Activated T-cell treated with anti-CD3 and anti-CD28 coated beads for 1 hour (primary cell): ENCODE measurements at regions not wholly inside any gene's neighbourhood (a gene's known extent, or its start where the extent isn't known, plus 50 kb on each side); places are given as distances from the start of the nearest gene placed in this dataset.
"Not testable (repeated sequence)": the region's sequence is repeated elsewhere in the genome, so short reads cannot be mapped to it uniquely, and the experiment has no call there.

Experiments used
- DNase-seq: peaks from one replicate; pipeline ENCODE4 v3.0.0-alpha.2; 2020; ENCODE audit warnings: low read depth

DNA sequence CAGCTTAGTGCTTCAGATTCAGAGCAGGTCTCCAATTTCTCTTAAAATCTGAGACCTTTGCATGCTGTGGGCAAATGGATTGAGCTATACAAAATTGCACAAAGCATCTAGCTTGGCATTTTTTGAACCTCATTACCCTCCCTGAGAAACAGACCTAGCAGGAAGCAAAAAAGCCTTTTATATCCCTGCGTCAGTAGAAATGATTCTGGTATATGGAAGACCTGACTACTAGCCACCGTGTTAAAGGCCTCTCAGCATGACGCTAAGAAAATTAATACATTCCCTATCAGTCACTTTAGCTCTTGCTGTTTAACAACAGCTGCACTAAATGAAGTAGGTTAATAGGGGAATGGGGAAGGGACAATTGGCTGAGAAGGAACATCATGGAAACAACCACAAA, 110.7 kb upstream of the SMLR1 start:
- DNase-seq, result no peak

DNA sequence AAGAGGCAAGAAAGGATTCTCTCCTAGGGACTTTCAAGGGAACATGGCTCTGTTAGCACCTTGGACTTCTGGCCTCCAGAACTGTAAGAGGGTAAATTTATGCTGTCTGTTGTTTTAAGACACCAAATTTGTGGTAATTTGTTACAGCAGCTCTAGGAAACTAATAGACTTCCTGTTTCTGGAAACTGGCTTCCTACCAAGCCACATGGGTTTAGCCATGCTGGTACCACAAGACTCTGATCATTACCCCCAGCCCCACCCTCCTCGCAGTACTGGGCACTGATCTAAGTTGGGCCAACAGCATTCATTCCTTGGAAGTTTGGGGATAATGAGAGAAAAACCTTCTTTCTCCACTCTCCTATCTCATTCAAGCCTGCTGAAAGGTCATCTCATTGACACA, 109.5 kb upstream of the SMLR1 start:
- DNase-seq, result no peak

DNA sequence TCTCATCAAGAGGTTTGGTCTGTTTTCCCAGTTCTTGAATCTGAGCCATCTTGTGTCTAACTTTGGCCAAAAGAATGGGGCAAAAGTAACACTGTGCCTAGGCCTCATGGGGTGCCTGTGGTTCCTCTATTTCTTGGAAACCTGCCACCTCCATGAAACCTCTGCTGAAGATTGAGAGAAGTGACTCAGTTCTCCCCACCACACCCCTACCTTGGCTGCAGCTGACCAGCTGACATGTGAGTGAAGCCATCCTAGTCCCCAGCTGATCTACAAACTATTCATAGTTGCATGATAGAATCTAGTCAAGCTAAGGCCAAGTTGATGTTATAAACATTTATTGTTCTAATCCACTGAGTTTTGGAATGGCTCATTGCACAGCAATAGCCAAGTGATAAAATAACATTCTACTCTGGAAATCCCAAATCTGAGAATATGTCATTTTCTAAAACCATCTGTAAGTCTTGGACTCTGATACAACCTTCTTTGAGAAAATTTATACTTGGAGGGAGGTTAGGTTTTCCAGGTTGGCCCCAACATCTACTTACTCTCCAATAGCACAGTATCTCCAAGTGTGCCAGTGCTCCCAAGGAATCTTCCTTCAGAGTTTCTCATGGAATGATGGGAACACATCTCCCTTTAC, 107.0 kb upstream of the SMLR1 start:
- no peak for DNase-seq

DNA sequence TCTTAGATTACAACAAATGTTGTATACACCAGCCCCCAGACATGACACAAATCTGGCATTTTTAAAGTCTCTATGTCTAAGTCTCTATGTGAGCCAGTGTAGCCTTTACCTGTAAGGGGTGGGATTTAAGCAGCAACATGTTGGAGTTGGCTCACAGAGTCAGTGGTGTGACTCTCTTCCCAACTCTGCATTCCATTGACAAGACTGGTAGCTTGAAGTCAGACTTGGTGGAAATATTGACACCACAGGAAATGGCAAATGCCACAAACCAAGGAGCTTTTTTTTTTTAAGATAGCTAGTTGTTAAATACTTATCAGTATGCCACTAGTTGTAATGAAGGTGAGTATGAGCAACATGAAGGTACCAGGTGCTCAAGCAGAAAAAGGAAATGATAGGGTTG, 103.1 kb upstream of the SMLR1 start:
- no peak for DNase-seq

DNA sequence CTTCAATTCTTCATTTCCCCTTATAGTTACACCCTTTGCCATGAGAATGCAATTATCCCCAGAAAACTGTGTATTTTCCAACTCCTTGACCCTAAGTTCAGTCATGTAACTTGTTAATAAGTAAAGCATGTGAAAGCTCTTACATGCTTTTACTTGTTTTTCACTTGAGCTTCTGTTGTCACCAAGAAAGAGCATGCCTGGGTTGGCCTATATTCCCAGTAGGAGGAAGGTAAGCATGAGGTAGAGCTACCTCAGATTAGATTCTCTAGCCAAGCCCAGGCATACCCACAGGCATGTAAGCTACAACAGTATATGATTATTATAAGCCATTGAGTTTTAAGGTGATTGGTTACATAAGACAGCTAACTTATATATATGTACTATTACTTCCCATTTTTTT, 101.7 kb upstream of the SMLR1 start:
- no peak for DNase-seq

DNA sequence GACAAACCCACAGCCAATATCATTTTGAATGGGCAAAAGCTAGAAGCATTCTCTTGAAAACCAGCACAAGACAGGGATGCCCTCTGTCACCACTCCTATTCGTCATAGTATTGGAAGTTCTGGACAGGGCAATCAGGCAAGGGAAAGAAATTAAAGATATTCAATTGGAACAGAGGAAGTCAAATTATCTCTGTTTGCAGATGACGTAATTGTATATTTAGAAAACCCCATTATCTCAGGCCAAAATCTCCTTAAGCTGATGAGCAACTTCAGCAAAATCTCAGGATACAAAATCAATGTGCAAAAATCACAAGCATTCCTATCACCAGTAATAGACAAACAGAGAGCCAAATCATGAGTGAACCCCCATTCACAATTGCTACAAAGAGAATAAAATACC, 99.1 kb upstream of the SMLR1 start:
- not testable (repeated sequence) for DNase-seq

DNA sequence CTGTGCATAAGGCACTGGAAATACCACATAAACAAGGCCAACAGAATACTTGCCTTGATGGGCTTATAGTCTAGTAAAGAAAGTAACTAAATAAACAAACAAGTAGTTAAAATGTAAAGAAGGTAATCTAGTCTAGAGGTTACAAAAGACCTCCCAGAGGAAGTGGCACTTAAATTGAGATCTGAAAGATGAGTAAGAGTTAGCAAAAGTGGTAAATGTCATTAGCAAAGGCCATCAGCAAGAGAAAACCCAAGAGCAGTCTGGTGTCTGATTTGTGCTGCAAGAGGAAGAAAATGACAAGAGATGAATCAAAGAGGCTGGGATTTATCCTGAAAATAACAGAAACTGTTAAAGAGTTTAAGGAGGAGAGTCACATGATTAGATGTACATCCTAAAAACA, 96.6 kb upstream of the SMLR1 start:
- DNase-seq, result no peak

DNA sequence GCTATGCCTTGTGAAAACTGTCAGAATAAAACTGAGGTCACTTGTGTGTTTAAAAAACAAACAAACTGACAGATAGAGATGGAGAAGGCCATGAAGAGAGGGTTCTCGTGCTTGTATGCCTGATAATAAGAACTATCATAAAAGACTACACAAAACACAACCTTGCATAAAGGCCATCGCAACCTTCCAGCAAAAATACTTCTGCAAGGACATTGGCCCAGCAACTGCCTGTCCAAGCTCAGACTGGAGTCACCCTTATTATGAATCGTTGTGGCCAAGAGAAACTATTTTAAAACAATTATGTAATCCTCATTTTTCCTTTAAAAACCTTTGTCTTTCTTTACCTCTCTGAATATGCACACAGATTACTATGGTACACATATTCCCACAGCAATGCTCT, 93.0 kb upstream of the SMLR1 start:
- no peak for DNase-seq

DNA sequence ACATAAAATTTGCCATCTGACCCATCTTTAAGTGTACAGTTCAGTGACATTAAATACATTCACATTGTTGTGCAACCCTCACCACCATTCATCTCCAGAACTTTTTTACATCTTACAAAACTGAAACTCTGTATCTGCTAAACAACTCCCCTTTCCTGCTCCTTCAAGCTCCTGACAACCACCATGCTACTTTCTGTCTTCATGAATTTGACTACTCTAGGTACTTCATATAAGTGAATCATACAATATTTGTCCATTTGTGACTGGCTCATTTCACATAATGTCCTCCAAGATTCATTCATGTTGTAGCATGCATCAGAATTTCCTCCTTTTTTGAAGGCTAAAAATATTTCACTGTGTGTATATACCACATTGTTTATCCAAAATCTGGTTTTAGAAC, 86.9 kb upstream of the SMLR1 start:
- no peak for DNase-seq

DNA sequence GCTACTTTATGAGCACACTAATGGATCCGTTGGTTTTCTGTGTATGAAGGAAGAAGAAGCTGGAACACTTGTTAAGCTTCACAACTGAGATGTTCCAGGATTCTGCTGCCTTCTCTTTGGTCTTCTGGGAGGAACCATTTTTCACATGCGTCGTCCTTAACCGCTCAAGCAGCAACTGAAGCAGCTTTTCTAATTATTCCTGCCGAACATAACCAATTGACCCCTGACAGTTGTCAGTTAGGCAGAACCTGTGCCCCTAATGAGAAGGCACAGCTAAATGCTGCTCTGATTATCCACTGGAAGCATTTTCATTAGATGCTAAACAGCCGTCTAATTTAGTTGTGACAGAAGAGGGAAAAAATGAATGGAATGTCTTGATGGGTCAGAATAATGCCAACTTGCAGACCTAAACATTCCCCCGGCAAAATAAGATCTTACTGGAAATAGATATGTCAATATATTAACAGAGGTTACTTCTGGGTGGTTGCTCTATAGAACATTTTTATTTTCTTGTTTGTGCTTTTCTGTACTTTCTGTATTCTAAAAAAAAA, 85.0 kb upstream of the SMLR1 start:
- DNase-seq, result no peak

DNA sequence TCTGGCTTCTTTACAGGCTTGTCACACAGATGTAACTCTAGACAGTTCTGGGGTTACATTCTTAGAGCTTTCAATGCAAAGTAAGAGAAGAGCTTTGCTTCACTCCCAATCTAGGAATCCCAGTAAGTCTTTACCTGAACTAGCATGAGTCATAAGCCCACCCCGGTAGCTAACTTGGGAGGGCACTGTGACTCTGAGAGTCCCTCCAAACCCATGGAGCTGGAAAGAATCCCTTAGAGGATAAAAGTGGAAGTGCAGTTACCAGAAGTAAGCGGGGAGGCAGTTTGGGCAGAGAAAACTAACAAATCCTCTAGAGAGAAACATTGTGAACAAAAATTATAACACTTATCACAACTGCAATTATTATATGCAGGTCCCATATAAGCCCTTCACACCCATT, 84.0 kb upstream of the SMLR1 start:
- no peak for DNase-seq

DNA sequence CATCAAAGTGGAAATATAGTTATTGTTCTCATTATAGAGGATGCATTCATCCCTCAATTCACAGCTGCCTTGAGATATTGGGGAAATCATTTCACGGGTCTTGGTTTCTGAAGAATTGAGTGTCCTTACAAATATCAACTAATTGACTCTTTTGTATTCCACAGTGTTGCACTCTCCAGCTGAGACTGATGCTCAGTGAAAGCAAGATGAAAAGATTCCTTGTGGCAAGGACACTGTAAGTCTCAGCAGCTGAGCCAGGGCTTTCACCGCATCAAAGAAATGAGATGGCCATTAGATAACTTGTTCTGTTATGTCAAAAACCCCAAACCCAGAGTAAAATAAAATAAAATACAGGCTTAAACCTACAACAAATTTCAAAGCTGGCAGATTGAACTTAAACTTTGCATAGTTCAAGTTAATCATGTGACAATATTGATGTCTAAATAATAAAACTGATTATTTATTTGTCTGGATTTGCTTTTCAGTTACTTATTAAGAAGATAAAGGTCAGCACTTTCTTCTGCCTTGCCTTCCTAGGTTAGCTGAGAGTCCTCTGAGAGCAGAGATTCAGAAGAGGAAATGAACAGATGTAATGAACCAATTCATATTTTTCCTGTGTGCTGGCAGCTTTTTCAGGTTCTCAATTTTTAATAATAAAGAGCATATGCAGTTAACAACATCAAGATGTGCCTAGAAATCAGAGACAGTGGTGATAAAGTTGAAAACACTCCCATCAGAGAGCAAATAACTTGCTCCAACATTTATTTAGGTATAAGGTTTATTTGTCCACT, 82.4 kb upstream of the SMLR1 start:
- DNase-seq, result no peak

DNA sequence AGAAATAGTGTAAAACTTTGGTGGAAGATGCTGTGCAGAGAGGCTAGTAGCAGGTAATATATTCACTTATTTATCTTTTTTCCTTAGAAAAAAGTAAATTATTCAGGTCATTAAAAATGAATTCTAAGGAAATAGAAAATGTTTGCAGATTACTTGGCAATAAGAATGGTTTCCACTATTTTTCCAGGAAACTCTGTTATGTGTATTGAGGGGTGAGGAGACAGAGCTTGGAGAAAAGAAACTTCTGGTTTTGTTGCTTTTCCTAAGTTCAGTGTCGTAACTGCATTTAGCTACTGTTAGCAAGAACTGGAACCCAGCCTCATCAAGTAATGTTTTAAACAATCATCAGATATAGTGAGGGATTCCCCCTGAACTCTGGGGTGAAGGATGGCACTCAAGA, 79.2 kb upstream of the SMLR1 start:
- no peak for DNase-seq

DNA sequence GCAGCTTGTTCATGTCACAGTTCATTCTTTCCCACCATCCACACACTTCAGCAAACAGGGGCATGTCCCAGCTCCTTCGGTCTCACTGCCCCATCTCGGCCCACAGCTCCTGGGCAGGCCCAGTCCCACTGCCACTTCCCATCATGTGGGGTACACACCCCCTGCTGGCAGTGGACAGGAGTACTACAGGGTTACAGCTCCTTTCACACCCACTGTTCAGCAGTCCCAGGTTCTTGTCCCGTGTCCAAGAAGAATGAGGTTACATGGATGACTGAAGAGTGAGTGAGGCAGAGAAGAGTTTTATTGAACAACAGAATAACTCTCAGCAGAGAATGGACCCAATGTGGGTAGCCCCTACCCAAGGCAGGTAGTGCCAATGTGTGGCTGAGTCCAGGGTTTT, 77.8 kb upstream of the SMLR1 start:
- no peak for DNase-seq

DNA sequence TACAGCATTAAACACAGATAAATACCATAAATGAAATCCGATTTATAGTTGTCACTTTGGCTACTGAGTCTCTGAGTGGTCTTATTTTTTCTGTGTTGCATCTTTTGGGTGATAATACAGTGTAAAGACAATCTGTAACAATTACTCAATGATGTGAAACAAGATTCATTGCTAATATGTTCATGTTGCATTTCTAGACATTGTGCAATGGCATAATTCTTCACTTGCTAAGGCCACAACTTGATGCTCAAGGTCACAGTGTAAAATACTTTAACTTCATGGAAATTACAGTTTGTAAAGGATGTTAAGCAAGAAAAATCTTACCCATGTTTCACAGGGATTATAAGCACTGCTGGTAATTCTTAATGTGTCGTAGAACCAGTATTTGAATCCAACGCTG, 74.9 kb upstream of the SMLR1 start:
- DNase-seq, result no peak

DNA sequence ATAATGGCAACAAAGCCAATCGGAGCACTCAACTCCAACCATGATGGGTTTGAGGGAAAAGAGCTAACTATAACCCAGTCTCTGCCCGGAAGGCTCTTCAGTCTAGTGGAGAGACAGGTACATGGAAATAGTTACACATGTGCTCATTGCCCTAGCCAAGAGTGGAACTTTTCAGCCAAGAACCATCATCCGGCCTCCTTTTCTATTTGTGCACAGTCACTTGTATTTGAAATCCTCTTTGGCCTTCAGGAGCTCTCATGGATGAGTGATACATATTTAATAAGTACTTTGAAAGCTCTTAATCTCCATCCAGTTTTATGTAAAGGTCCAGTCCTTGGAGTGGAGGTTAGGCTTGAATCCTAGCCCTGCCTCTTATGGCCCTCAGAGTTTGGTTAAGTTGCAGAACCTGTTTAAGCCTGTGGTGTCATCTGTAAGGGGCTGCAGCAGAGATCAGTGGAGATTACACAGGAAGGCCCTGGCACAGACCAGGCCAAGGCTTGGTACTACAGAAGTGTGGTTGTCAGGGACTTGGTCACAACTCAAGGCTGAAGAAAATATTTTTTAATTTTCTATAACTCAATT, 72.3 kb upstream of the SMLR1 start:
- DNase-seq, result no peak

DNA sequence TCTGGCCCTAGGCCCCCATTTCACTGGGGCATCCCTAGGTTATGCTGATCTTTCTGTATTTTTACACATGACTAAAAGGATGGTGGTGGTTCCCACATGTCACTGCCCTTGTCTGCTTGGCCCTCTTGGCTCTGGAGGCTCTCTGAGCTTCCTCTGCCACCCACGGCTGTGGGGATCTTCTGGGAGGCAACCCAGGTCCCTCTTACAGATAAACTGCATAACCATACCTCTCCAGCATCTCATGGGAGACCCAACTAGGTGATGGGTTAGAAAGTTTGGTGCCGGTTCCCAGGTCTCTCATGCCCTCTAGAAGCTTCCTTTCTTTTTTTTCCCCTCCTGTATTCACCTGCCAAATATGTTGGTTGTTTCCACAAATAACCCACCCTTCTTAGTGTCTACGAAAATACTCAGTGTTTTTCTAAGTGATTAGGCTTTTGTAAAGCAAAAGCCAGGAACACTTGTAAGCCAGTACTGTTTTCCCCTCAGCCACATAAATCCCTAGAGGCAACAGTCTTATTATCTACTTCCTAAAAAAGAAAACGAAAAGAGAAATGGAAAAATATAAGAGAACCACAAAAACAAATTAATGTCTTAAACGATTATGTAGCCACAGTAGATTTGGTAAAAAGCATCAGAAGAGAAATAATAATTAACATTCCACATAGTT, 71.7 kb upstream of the SMLR1 start:
- no peak for DNase-seq

DNA sequence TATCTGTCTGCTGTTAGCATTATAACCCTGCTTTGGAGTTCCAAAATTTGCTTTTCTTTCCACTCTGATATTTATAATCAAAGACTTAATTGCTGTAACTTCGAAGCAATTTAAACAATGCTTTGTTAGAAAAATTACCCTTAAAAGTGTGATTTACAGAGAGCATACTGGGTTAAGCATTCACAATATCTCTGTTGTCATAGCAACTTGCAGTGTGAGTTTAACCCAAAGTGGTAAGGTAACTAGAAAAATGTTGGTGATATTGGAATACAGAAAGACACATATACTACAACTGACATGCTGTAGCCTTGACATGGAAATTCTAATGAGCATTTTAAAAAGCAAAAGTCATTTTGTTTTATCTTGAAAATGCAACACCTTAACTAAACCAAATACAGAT, 70.4 kb upstream of the SMLR1 start:
- no peak for DNase-seq

DNA sequence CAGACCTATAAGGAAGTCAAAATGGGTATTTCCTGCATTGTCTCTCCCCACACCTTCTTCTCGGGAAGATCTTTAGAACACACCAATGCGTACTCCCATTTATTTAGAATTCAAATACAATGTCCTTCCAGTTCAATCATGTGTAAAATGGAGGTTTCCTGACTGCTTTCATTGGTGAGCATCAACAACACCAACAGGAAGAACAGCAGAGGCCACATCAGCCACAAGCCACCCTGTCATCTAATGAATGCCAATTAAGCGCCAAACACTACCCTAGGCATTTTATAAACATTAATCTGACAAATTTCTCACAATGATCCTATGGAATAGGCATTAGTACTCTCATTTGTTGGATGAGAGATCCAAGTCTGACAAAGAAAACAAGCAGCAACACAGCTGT, 68.4 kb upstream of the SMLR1 start:
- DNase-seq, result no peak

DNA sequence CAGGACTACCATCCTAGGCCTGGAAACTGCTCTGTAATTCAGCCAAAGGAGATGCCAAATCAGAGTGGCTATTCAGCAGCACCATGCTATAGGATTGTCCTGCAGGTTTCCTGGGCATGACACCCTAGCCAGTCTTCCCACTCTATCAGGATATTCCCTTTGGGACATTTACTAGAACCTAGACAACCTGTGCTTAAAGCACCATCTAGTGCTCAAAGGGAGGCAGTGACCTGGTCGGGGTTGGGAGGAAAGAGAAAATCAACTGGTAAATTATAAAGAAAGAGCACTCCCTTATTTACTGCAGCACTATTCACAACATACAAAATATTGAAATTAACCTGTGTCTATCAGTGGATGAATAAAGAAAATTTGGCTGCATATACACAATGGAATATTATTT, 67.2 kb upstream of the SMLR1 start:
- DNase-seq, result no peak

DNA sequence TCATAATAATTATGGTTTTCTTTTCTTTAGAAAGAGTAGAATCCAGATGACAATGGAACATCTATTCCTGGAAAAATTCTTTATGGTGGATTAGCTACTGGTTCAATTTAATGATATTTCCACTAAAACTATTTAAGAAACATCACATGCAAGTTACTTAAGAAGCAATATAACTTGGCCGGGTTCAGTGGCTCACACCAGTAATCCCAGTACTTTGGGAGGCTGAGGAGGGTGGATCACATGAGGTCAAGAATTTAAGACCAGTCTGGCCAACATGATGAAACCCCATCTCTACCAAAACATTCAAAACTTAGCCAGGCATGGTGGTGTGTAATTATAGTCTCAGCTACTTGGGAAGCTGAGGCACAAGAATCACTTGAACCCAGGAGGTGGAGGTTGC, 65.9 kb upstream of the SMLR1 start:
- no peak for DNase-seq

DNA sequence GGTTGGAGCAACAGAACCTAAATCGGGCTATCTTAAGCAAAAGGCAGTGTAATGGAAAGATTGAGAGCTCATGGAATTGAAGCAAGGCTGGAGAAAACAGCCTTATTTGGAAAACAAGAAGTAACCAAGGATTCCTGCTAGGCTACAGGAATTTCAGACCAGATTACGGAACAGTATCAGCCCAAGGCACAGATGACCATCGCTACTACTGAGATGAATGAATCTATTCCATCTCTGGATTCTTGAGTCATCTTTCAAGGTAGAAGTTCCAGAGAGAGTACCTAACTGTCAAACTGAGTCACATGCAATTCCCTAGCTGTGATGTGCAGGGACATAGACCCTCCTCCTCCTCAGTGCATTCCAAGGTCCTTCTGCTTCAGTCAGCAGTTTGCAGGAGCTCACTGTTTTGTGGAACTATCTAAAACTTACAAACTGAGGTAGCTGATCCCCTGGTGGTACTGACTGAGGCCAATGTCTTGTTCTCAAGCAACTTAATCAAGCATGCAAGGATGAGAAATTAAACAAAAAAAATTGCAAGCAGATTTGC, 62.0 kb upstream of the SMLR1 start:
- no peak for DNase-seq
